NT2/D1 (cell line): ENCODE measurements at regions not wholly inside any gene's neighbourhood (a gene's known extent, or its start where the extent isn't known, plus 50 kb on each side); places are given as distances from the start of the nearest gene placed in this dataset.

Source experiments
- DNase-seq: peaks from one replicate; pipeline ENCODE4 v3.0.0-alpha.2; 2011; ENCODE audit warnings: low read depth, low spot score
- H3K27me3 ChIP-seq: 2 replicates; pipeline ENCODE4 v1.6.0; 2011; ENCODE audit warnings: mild to moderate bottlenecking; ENCODE audit not compliant: insufficient read length, insufficient read depth
- H3K36me3 ChIP-seq: 2 replicates; pipeline ENCODE4 v1.6.1; 2011; ENCODE audit warnings: mild to moderate bottlenecking, low read length, mixed read lengths; ENCODE audit not compliant: insufficient read depth, insufficient read length
- H3K4me1 ChIP-seq: 2 replicates; pipeline ENCODE4 v1.5.1; 2011; ENCODE audit not compliant: insufficient read depth, insufficient read length
- H3K4me3 ChIP-seq: 2 replicates; pipeline ENCODE4 v1.5.1; 2011; ENCODE audit warnings: low read depth; ENCODE audit not compliant: insufficient read length
- H3K9ac ChIP-seq: 2 replicates; pipeline ENCODE4 v1.6.0; 2011; ENCODE audit warnings: low read depth; ENCODE audit not compliant: insufficient read length
- H3K9me3 ChIP-seq: 2 replicates; pipeline ENCODE4 v1.5.1; 2011; ENCODE audit warnings: mild to moderate bottlenecking, low read length; ENCODE audit not compliant: insufficient read depth
- SUZ12 ChIP-seq: IDR thresholded peaks from 2 replicates; pipeline ENCODE4 v1.6.1; 2011; ENCODE audit not compliant: insufficient read length, insufficient read depth; ENCODE audit errors: extremely low read depth
- YY1 ChIP-seq: IDR thresholded peaks from 2 replicates; pipeline ENCODE4 v1.6.1; 2011; ENCODE audit not compliant: insufficient read length, insufficient read depth
- ZNF274 ChIP-seq: IDR thresholded peaks from 2 replicates; pipeline ENCODE4 v1.6.1; 2011; ENCODE audit warnings: mild to moderate bottlenecking, low read depth, low read length

DNA sequence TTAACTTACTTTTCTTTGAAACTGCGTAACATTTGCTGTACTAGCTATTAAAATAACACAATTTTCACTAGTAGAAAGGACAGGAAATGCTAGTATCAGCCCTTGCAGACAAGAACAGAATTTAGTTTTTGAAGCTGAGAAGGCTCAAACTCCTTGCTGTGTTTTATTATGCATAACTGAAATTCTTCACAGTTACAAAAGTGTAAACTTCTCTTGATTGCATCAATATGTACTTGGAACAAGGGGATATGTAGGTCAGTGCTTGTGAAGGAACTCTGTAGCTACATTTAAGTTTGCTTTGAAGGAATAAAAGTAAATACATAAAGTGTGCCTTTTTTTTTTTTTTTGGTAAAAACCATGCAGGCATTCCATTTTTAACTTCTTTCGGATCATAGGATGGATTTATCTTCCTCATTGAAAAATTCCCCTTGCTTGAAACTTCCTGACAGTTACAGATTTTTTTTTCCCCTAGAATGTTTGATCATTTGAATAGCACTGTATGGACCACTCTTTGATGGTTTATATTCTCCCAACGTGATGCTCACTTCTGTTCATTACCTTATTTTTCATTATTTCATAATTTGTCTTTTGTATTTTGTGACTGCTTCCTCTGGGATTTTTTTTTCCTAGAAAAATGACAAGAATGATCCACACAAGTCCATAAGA lies 94.9 kb upstream of the DAB2 start:
- H3K27me3 ChIP-seq = no peaks in the 10 kb centered on the region
- no peak for DNase-seq
- H3K36me3 ChIP-seq = no peaks in the 10 kb centered on the region
- no peaks in the 10 kb centered on the region for H3K4me1 ChIP-seq
- H3K9ac ChIP-seq = no peak overlapping the region
- TF ChIP-seq ZNF274 (no peak), SUZ12 (no peak), YY1 (no peak)
- no peak overlapping the region for H3K4me3 ChIP-seq
- H3K9me3 ChIP-seq = no peaks in the 10 kb centered on the region

DNA sequence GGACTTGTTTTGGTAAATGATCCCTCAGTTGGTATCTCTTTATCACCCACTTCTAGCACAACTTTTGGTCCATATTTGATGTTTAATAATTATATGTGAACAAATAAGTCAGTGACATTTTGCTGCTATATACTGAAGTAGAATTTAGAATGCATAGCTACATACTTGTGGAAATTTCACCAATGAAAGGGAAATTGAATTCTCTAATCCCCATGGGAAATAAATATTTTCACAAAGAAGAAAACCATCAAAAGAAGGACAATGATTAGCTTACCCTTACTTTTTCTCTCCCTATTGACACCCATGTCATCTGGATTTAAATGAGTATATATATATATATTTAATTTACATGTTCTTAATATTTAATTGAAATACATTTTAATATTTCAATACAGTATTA lies 94.3 kb upstream of the DAB2 start:
- H3K27me3 ChIP-seq = no peaks in the 10 kb centered on the region
- H3K36me3 ChIP-seq = no peaks in the 10 kb centered on the region
- H3K4me1 ChIP-seq = no peaks in the 10 kb centered on the region
- H3K9me3 ChIP-seq = no peaks in the 10 kb centered on the region
- no peak overlapping the region for H3K4me3 ChIP-seq
- no peak overlapping the region for H3K9ac ChIP-seq
- no peak for DNase-seq
- TF ChIP-seq YY1 (no peak), ZNF274 (no peak), SUZ12 (no peak)

DNA sequence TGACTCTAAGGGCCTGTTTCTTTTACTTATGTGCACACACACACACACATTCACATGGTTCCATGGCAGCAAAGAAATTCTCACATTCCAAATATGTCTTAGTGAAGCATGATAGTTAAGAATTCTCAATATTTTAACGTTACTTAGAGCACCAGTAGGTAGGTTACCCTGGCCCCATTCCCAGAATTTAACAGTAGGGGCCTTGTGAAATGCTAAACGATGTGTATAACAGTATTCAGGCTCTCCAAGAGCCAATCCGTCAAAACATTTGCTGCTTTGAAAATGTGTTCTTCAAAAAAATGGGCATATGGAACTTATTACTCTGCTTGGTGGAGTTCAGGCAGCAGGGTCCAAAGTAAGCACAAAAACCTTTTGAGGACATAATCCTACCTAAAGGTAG lies 93.7 kb upstream of the DAB2 start:
- Histone ChIP-seq H3K9me3 (no peaks in the 10 kb centered on the region), H3K27me3 (no peaks in the 10 kb centered on the region), H3K9ac (no peak overlapping the region), H3K4me1 (no peaks in the 10 kb centered on the region), H3K4me3 (no peak overlapping the region), H3K36me3 (no peaks in the 10 kb centered on the region)
- no peak for DNase-seq
- TF ChIP-seq ZNF274 = no peak
- no peak for TF ChIP-seq YY1
- no peak for TF ChIP-seq SUZ12

- Histone ChIP-seq H3K9me3 (no peaks in the 10 kb centered on the region), H3K4me3 (no peak overlapping the region), H3K36me3 (no peaks in the 10 kb centered on the region), H3K9ac (no peak overlapping the region), H3K4me1 (no peaks in the 10 kb centered on the region), H3K27me3 (no peaks in the 10 kb centered on the region)
- no peak for DNase-seq
- TF ChIP-seq YY1 (no peak), SUZ12 (no peak), ZNF274 (no peak)
These were observed 93.0 kb upstream of the DAB2 start for GRCh38 chr5:39517800-39518199.

DNA sequence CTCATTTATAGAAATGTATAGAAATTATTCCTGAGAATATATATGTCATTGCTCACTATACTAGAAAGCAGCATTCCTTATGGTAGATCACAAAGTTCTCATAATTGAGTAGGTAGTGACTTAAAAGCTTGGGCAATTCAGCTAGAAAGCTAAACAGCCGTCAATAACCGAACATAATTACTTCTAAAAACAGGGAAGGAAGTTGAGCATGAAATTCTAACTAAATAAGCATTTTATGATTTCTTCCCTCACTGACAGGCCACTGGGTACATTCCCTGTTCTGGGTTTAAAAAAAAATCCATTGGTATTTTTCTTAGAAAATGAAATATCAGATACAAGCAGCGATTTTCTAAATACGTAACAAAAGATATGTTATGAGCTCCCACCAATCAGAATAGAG lies 91.1 kb upstream of the DAB2 start:
- H3K4me1 ChIP-seq = no peaks in the 10 kb centered on the region

DNA sequence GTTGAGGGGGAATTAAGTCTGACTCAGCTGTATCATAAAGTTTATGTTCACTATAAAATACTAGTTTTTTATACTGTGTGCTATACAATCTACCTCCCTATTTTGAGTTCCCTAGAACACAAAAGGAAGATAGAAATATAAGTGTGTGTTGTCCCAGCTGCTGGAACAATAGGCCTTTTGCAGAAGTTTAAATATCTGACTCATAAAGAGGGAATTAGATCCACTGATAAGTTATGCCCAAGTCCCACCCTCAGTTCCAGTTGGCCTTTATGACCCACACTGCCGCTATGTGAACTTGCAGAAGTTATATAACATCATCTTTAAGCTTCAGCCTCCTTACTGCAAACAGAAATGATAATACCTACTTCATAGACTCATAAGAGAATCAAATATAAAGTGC lies 88.5 kb upstream of the DAB2 start:
- no peak for TF ChIP-seq SUZ12
- TF ChIP-seq ZNF274 = no peak
- no peak for TF ChIP-seq YY1
- Histone ChIP-seq H3K9ac (no peak overlapping the region), H3K4me1 (no peaks in the 10 kb centered on the region), H3K4me3 (no peak overlapping the region), H3K9me3 (no peaks in the 10 kb centered on the region), H3K36me3 (no peaks in the 10 kb centered on the region), H3K27me3 (no peaks in the 10 kb centered on the region)
- no peak for DNase-seq

More for the DNA sequence above, 91.1 kb upstream of the DAB2 start:
- Histone ChIP-seq H3K36me3 (no peaks in the 10 kb centered on the region), H3K9ac (no peak overlapping the region), H3K27me3 (no peaks in the 10 kb centered on the region), H3K9me3 (no peaks in the 10 kb centered on the region), H3K4me3 (no peak overlapping the region)
- no peak for DNase-seq
- TF ChIP-seq YY1 (no peak), ZNF274 (no peak), SUZ12 (no peak)

DNA sequence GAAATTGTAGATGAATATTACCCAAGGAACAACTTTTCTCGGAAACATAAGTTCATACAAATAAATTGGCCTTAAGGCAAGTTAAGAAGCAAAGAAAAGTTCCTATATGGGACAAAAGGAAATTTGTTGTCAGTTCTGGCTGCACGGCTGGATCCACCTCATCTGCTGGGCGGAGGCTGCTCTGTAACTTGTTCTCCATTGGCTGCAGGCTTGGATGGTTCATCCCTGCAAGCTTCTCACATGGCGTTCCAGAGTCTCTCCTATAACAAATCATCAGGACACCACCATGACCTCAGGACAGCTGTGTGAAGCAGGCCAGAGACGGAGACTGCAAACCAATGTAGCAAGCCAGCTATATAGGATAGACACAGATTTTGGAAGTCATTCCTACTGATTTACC lies 81.4 kb upstream of the DAB2 start:
- Histone ChIP-seq H3K9me3 (no peaks in the 10 kb centered on the region), H3K9ac (no peak overlapping the region), H3K4me3 (no peak overlapping the region), H3K4me1 (no peaks in the 10 kb centered on the region), H3K36me3 (no peaks in the 10 kb centered on the region), H3K27me3 (no peaks in the 10 kb centered on the region)
- TF ChIP-seq SUZ12 (no peak), ZNF274 (no peak), YY1 (no peak)
- no peak for DNase-seq

DNA sequence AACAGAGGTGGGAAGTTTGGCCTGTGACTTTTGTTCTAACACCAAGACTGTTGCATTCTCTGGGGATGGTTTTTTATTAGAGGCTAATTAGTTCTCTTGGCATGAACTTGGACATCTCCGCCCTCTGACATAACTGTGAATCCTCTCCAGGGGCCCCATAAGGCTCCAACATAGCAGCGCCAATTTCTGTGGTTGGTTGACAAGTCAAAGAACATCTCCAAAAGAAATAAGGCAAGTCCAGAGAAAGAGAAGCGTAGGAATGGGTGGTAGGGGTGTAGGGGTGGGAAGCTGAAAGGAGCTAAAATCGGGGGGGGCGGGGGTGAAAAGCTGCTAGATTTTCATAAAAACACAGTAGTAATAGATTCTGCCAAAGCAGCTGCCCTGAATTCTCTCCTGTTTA lies 81.0 kb upstream of the DAB2 start:
- H3K36me3 ChIP-seq = no peaks in the 10 kb centered on the region
- no peak overlapping the region for H3K4me3 ChIP-seq
- TF ChIP-seq ZNF274 (no peak), SUZ12 (no peak), YY1 (no peak)
- no peaks in the 10 kb centered on the region for H3K9me3 ChIP-seq
- no peak for DNase-seq
- no peaks in the 10 kb centered on the region for H3K27me3 ChIP-seq
- H3K4me1 ChIP-seq = no peaks in the 10 kb centered on the region
- no peak overlapping the region for H3K9ac ChIP-seq
